ENCODE measurements at regions not wholly inside any gene's neighbourhood (a gene's known extent, or its start where the extent isn't known, plus 50 kb on each side); places are given as distances from the start of the nearest gene placed in this dataset.

DNA sequence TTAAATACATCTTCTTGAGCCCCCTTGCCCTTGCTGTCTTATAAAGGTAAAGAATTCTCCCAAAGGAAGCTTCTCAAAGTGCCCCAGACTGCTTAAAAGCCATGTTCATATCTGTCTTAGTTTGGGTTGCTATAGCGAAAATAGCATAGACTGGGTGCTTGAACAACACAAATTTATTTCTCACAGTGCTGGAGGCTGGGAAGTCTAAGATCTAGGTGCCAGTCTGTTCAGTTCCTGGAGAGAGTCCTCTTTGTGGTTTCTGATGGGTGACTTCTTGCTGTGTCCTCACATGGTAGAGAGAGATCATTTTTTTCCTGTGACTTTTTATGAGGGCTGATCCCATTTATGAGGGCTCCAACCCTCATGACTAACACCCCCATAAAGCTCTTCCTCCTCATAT lies 486.7 kb upstream of the ADAMTS16 start:
- no peak for TF ChIP-seq POLR2A (IDR thresholded peaks at IDR 0.05)
- TF ChIP-seq CTCF (IDR thresholded peaks at IDR 0.05): no peak
- TF ChIP-seq EP300 (IDR thresholded peaks at IDR 0.05): no peak
- TF ChIP-seq POLR2AphosphoS5 (IDR thresholded peaks at IDR 0.05): no peak
